ENCODE measurements at regions not wholly inside any gene's neighbourhood (a gene's known extent, or its start where the extent isn't known, plus 50 kb on each side); places are given as distances from the start of the nearest gene placed in this dataset.

GRCh38 chr5:39794513-39795210 is 369.9 kb upstream of the DAB2 start:
- DNase-seq (ENCODE audit: low read depth): no peak
- in situ Hi-C loops (cut with HindIII; ENCODE audit: low pct_unique_long_range_greater_than_20kb, low sequenced_read_pairs): no loop called here

GRCh38 chr5:39785410-39785809 is 360.6 kb upstream of the DAB2 start:
- no peak for DNase-seq (ENCODE audit: low read depth)

GRCh38 chr5:39783756-39784421 is 359.1 kb upstream of the DAB2 start:
- in situ Hi-C loops (cut with HindIII; ENCODE audit: low pct_unique_long_range_greater_than_20kb, low sequenced_read_pairs): no loop called here
- no peak for DNase-seq (ENCODE audit: low read depth)

More at GRCh38 chr5:39785410-39785809, 360.6 kb upstream of the DAB2 start:
- in situ Hi-C loops (cut with HindIII; ENCODE audit: low pct_unique_long_range_greater_than_20kb, low sequenced_read_pairs): no loop called here

GRCh38 chr5:39780347-39780746 is 355.6 kb upstream of the DAB2 start:
- DNase-seq (ENCODE audit: low read depth): no peak
- in situ Hi-C loops (cut with HindIII; ENCODE audit: low pct_unique_long_range_greater_than_20kb, low sequenced_read_pairs): no loop called here

- in situ Hi-C loops (cut with HindIII; ENCODE audit: low pct_unique_long_range_greater_than_20kb, low sequenced_read_pairs): no loop called here
Observed at GRCh38 chr5:39779831-39780230, 355.1 kb upstream of the DAB2 start.

GRCh38 chr5:39775797-39776365 is 351.1 kb upstream of the DAB2 start:
- in situ Hi-C loops (cut with HindIII; ENCODE audit: low pct_unique_long_range_greater_than_20kb, low sequenced_read_pairs): no loop called here
- DNase-seq (ENCODE audit: low read depth): no peak

More at GRCh38 chr5:39779831-39780230, 355.1 kb upstream of the DAB2 start:
- DNase-seq (ENCODE audit: low read depth): no peak

GRCh38 chr5:39775086-39775796 is 350.5 kb upstream of the DAB2 start:
- in situ Hi-C loops (cut with HindIII; ENCODE audit: low pct_unique_long_range_greater_than_20kb, low sequenced_read_pairs): no loop called here
- no peak for DNase-seq (ENCODE audit: low read depth)

GRCh38 chr5:39774605-39775004 is 349.8 kb upstream of the DAB2 start:
- in situ Hi-C loops (cut with HindIII; ENCODE audit: low pct_unique_long_range_greater_than_20kb, low sequenced_read_pairs): no loop called here
- DNase-seq (ENCODE audit: low read depth): no peak

GRCh38 chr5:39772307-39772706 is 347.5 kb upstream of the DAB2 start:
- in situ Hi-C loops (cut with HindIII; ENCODE audit: low pct_unique_long_range_greater_than_20kb, low sequenced_read_pairs): no loop called here

GRCh38 chr5:39767916-39768315 is 343.1 kb upstream of the DAB2 start:
- no peak for DNase-seq (ENCODE audit: low read depth)
- in situ Hi-C loops (cut with HindIII; ENCODE audit: low pct_unique_long_range_greater_than_20kb, low sequenced_read_pairs): no loop called here

More at GRCh38 chr5:39772307-39772706, 347.5 kb upstream of the DAB2 start:
- no peak for DNase-seq (ENCODE audit: low read depth)

- in situ Hi-C loops (cut with HindIII; ENCODE audit: low pct_unique_long_range_greater_than_20kb, low sequenced_read_pairs): no loop called here
- DNase-seq (ENCODE audit: low read depth): no peak
Observed at GRCh38 chr5:39765366-39765765, 340.6 kb upstream of the DAB2 start.

GRCh38 chr5:39762761-39763160 is 338.0 kb upstream of the DAB2 start:
- in situ Hi-C loops (cut with HindIII; ENCODE audit: low pct_unique_long_range_greater_than_20kb, low sequenced_read_pairs): no loop called here
- no peak for DNase-seq (ENCODE audit: low read depth)

GRCh38 chr5:39761199-39761950 is 336.6 kb upstream of the DAB2 start:
- in situ Hi-C loops (cut with HindIII; ENCODE audit: low pct_unique_long_range_greater_than_20kb, low sequenced_read_pairs): no loop called here

GRCh38 chr5:39760385-39761198 is 335.8 kb upstream of the DAB2 start:
- in situ Hi-C loops (cut with HindIII; ENCODE audit: low pct_unique_long_range_greater_than_20kb, low sequenced_read_pairs): no loop called here
- peak; percentile 16 for DNase-seq (ENCODE audit: low read depth)

More at GRCh38 chr5:39761199-39761950, 336.6 kb upstream of the DAB2 start:
- no peak for DNase-seq (ENCODE audit: low read depth)

GRCh38 chr5:39759701-39760100 is 334.9 kb upstream of the DAB2 start:
- in situ Hi-C loops (cut with HindIII; ENCODE audit: low pct_unique_long_range_greater_than_20kb, low sequenced_read_pairs): no loop called here
- no peak for DNase-seq (ENCODE audit: low read depth)

GRCh38 chr5:39758426-39758825 is 333.6 kb upstream of the DAB2 start:
- in situ Hi-C loops (cut with HindIII; ENCODE audit: low pct_unique_long_range_greater_than_20kb, low sequenced_read_pairs): no loop called here
- DNase-seq (ENCODE audit: low read depth): no peak

- in situ Hi-C loops (cut with HindIII; ENCODE audit: low pct_unique_long_range_greater_than_20kb, low sequenced_read_pairs): no loop called here
Observed at GRCh38 chr5:39757131-39757530, 332.4 kb upstream of the DAB2 start.

More at GRCh38 chr5:39757131-39757530, 332.4 kb upstream of the DAB2 start:
- DNase-seq (ENCODE audit: low read depth): peak; percentile 10
